SJSA1 (cell line): ENCODE measurements at regions not wholly inside any gene's neighbourhood (a gene's known extent, or its start where the extent isn't known, plus 50 kb on each side); places are given as distances from the start of the nearest gene placed in this dataset.
"Not testable (repeated sequence)": the region's sequence is repeated elsewhere in the genome, so short reads cannot be mapped to it uniquely, and the experiment has no call there.

Experiments
- DNase-seq, 2 experiments: peaks; one replicate each; pipeline ENCODE4 v3.0.0-alpha.2; 2015 to 2020; ENCODE audit warnings: low spot score in 2 of 2, low read depth in 1 of 2
- H3K27ac ChIP-seq: fragments of 250-450 bp; sonication (Bioruptor Pico); 2 replicates; pipeline ENCODE4 v1.5.1; 2020; ENCODE audit warnings: mild to moderate bottlenecking, moderate library complexity
- H3K27me3 ChIP-seq: fragments of 250-450 bp; sonication (Bioruptor Pico); replicated peaks from 2 replicates; pipeline ENCODE4 v1.5.1; 2020; ENCODE audit warnings: mild to moderate bottlenecking, moderate library complexity
- H3K36me3 ChIP-seq: fragments of 250-450 bp; sonication (Bioruptor Pico); 2 replicates; pipeline ENCODE4 v1.5.1; 2020; ENCODE audit warnings: mild to moderate bottlenecking
- H3K4me1 ChIP-seq: fragments of 250-450 bp; sonication (Bioruptor Pico); replicated peaks from 2 replicates; pipeline ENCODE4 v1.6.1; 2021; ENCODE audit warnings: mild to moderate bottlenecking
- H3K4me3 ChIP-seq: fragments of 250-450 bp; sonication (Bioruptor Pico); 2 replicates; pipeline ENCODE4 v1.5.1; 2020; ENCODE audit warnings: mild to moderate bottlenecking
- H3K9me3 ChIP-seq: fragments of 250-450 bp; sonication (Bioruptor Pico); replicated peaks from 2 replicates; pipeline ENCODE4 v1.5.1; 2020; ENCODE audit warnings: mild to moderate bottlenecking

- Histone ChIP-seq H3K4me3 (no peak overlapping the region), H3K9me3 (no peaks in the 10 kb centered on the region), H3K36me3 (no peaks in the 10 kb centered on the region), H3K27ac (no peak overlapping the region), H3K4me1 (peaks cover 4% of the 10 kb centered on the region), H3K27me3 (no peaks in the 10 kb centered on the region; the same call in 1 of the 2 replicates)
- DNase-seq, result no peak
Observed at GRCh38 chr18:76626991-76627390, 131.9 kb upstream of the ZNF516 start.

DNA sequence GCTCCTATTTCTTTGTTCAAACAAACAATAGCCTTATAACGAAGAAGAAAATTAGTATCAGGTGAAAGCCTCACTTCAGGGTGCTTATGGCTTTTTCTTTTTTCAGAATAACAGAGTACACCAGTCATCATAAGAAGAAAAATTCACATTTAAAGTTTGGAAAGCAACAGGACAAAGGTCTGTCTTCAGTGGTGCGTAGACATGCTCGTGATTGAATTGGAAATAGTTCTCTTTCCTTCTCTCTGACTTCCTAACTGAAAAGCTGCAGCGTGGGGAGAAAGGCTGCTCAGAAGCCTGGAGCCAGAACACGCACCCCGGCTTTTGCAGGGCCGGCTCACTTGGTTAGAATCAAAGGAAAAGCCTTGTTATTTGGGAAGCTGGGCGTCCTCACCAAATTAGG lies 127.6 kb upstream of the ZNF516 start:
- no peak overlapping the region for H3K27ac ChIP-seq

DNA sequence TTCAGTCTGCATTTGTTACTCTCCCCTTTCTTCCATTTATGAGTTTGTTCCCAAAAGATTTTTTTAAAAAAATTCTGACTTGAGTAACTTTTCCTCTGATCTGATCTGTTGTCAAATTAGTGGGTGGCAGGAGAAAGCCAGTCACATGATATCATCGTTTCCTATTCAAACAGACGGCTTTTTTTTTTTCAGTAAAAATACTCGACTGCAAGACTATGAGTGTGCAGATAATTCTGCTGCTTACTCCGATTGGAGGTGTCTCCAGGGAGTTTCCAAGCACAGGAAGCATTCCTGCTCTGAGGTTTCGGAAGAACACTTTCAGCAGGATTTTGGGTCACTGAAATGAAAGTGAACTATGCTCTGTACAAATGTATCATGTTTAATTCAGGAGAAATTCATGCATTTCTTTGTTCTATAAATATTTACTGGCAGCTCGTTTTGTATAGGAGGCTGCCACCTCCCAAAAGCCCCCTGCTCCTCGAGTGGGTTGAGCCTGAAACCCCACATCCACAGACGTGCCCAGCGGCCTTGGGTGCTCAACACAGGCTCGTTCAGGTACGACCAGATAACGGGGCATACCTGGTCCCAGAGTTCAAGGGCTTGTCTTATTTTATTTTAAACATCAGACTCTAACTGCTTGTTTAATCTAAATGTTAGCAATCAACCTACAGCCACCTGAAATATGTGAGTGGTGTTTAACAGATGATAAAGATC lies 126.9 kb upstream of the ZNF516 start:
- Histone ChIP-seq H3K4me3 (no peak overlapping the region; the same call in 1 of the 2 replicates), H3K36me3 (no peaks in the 10 kb centered on the region), H3K9me3 (no peaks in the 10 kb centered on the region), H3K4me1 (peaks cover 14% of the 10 kb centered on the region), H3K27ac (no peak overlapping the region), H3K27me3 (no peaks in the 10 kb centered on the region; the same call in 1 of the 2 replicates)
- DNase-seq, result peak in 1 of 2 experiments; percentile 13

More for the DNA sequence above, 127.6 kb upstream of the ZNF516 start:
- Histone ChIP-seq H3K36me3 (no peaks in the 10 kb centered on the region), H3K4me1 (peaks cover 14% of the 10 kb centered on the region), H3K4me3 (no peak overlapping the region), H3K27me3 (no peaks in the 10 kb centered on the region; the same call in 1 of the 2 replicates), H3K9me3 (no peaks in the 10 kb centered on the region)
- DNase-seq, result no peak

DNA sequence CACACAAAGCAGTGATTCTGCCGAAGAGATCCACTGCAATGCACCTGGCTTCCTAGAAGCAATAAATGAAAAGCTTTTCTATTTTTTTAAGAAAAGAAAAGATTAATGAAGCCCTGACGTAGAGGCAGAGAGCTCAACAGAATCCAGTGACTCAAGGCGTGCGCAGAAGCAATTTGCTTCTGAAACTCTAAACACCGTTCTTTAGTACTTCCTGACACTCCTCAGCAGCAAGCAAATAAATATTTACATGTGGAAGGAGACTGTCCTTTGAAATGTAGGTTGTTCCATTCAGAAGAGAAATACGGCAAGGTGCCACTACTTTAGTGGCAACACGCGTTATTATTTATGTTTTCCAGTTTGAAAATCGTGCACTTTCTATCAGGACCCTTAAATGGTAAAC lies 126.2 kb upstream of the ZNF516 start:
- H3K4me1 ChIP-seq, result peaks cover 14% of the 10 kb centered on the region
- H3K27ac ChIP-seq, result no peak overlapping the region
- H3K36me3 ChIP-seq, result no peaks in the 10 kb centered on the region
- no peak for DNase-seq
- no peaks in the 10 kb centered on the region; the same call in 1 of the 2 replicates for H3K27me3 ChIP-seq
- no peak overlapping the region; the same call in 1 of the 2 replicates for H3K4me3 ChIP-seq
- H3K9me3 ChIP-seq, result no peaks in the 10 kb centered on the region

GRCh38 chr18:76620321-76621170 lies 125.5 kb upstream of the ZNF516 start:
- peaks cover 14% of the 10 kb centered on the region for H3K4me1 ChIP-seq
- no peak overlapping the region for H3K4me3 ChIP-seq
- peak; percentile 20 to 54 for DNase-seq
- no peak overlapping the region for H3K27ac ChIP-seq
- H3K9me3 ChIP-seq, result no peaks in the 10 kb centered on the region
- H3K36me3 ChIP-seq, result no peaks in the 10 kb centered on the region
- no peaks in the 10 kb centered on the region; the same call in 1 of the 2 replicates for H3K27me3 ChIP-seq

DNA sequence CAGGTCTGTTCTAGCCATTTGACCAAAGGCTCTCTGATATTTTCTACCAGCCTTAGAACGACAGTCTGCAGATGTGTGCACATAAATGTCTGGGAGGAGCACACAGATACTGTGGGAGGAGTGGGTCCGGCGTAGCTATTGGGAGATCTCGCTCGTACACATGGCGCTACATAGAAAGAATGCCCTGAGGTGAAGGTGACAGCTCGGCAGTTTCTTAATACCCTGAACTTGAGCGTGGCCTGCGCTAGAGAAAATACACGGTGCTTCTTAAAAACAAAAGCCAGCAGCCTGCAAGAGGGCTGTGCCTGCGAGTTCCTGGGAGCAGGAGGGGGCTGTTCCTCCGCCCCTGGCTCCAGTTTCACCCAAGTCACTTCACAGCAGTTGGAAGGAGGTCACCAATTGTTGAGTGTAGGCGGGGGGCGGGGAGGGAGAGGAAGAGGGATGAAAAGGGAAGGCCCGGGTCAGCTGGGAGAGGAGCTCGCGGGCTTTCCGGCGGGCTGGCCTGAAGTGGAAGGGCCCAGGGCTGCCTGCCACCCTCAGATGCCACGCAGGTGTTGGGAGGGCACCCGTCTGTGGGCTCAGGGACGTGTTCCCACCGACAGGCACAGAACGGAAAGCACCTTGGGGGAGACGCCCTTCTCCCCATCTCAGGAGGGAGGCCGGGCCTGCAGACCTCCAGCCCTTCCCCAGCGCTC lies 124.7 kb upstream of the ZNF516 start:
- H3K4me3 ChIP-seq, result no peak overlapping the region
- H3K27ac ChIP-seq, result no peak overlapping the region
- no peaks in the 10 kb centered on the region for H3K36me3 ChIP-seq
- H3K4me1 ChIP-seq, result peaks cover 14% of the 10 kb centered on the region
- H3K9me3 ChIP-seq, result no peaks in the 10 kb centered on the region
- H3K27me3 ChIP-seq, result no peaks in the 10 kb centered on the region; the same call in 1 of the 2 replicates
- no peak for DNase-seq

GRCh38 chr18:76619261-76619620 lies 124.2 kb upstream of the ZNF516 start:
- Histone ChIP-seq H3K4me3 (no peak overlapping the region), H3K27ac (no peak overlapping the region), H3K4me1 (peaks cover 14% of the 10 kb centered on the region), H3K27me3 (no peaks in the 10 kb centered on the region; the same call in 1 of the 2 replicates), H3K9me3 (no peaks in the 10 kb centered on the region), H3K36me3 (no peaks in the 10 kb centered on the region)
- DNase-seq, result no peak

- Histone ChIP-seq H3K27ac (no peak overlapping the region), H3K27me3 (no peaks in the 10 kb centered on the region), H3K4me1 (peaks cover 14% of the 10 kb centered on the region), H3K4me3 (no peak overlapping the region), H3K9me3 (no peaks in the 10 kb centered on the region), H3K36me3 (no peaks in the 10 kb centered on the region)
- no peak for DNase-seq
Observed at GRCh38 chr18:76618721-76619120, 123.7 kb upstream of the ZNF516 start.

- Histone ChIP-seq H3K9me3 (no peaks in the 10 kb centered on the region), H3K27me3 (no peaks in the 10 kb centered on the region), H3K27ac (no peak overlapping the region), H3K36me3 (no peaks in the 10 kb centered on the region), H3K4me3 (no peak overlapping the region), H3K4me1 (peaks cover 5% of the 10 kb centered on the region)
- DNase-seq, result no peak
Observed at GRCh38 chr18:76616373-76616772, 121.3 kb upstream of the ZNF516 start.

- Histone ChIP-seq H3K36me3 (no peaks in the 10 kb centered on the region), H3K27ac (no peak overlapping the region), H3K4me1 (no peaks in the 10 kb centered on the region), H3K27me3 (no peaks in the 10 kb centered on the region), H3K9me3 (no peaks in the 10 kb centered on the region), H3K4me3 (no peak overlapping the region)
- no peak for DNase-seq
Observed at GRCh38 chr18:76615065-76615733, 120.2 kb upstream of the ZNF516 start.

- DNase-seq, result no peak
- Histone ChIP-seq H3K27me3 (no peaks in the 10 kb centered on the region), H3K27ac (no peak overlapping the region), H3K9me3 (no peaks in the 10 kb centered on the region), H3K4me3 (no peak overlapping the region), H3K4me1 (no peaks in the 10 kb centered on the region), H3K36me3 (no peaks in the 10 kb centered on the region)
Observed at GRCh38 chr18:76613755-76614120, 118.7 kb upstream of the ZNF516 start.

GRCh38 chr18:76613053-76613754 lies 118.2 kb upstream of the ZNF516 start:
- Histone ChIP-seq H3K9me3 (no peaks in the 10 kb centered on the region), H3K4me1 (no peaks in the 10 kb centered on the region), H3K36me3 (no peaks in the 10 kb centered on the region), H3K27ac (no peak overlapping the region), H3K27me3 (no peaks in the 10 kb centered on the region), H3K4me3 (no peak overlapping the region)
- DNase-seq, result no peak

DNA sequence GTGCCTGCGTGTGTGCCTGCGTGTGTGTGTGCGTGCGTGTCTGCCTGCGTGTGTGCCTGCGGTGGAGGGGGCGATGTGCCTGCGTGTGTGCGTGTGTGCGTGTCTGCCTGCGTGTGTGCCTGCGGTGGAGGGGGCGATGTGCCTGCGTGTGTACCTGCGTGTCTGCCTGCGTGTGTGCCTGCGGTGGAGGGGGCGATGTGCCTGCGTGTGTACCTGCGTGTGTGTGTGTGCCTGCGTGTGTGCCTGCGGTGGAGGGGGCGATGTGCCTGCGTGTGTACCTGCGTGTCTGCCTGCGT lies 116.7 kb upstream of the ZNF516 start:
- not testable (repeated sequence) for H3K36me3 ChIP-seq, H3K27ac ChIP-seq, H3K27me3 ChIP-seq, H3K9me3 ChIP-seq, H3K4me3 ChIP-seq, DNase-seq, H3K4me1 ChIP-seq
